ENCODE measurements at regions not wholly inside any gene's neighbourhood (a gene's known extent, or its start where the extent isn't known, plus 50 kb on each side); places are given as distances from the start of the nearest gene placed in this dataset.

- Mint-ChIP-seq H3K4me3 (ENCODE audit: low read depth) (no peak overlapping the region), H3K9me3 (ENCODE audit: low read depth) (no peaks in the 10 kb centered on the region), H3K4me1 (ENCODE audit: low read depth) (peaks cover 7% of the 10 kb centered on the region), H3K36me3 (ENCODE audit: insufficient read depth) (no peaks in the 10 kb centered on the region), H3K27me3 (peaks cover 3% of the 10 kb centered on the region), H3K27ac (no peak overlapping the region)
- TF ChIP-seq CTCF (IDR thresholded peaks at IDR 0.05; ENCODE audit: unreplicated experiment), result no peak
- no peak for DNase-seq (ENCODE audit: low spot score, unreplicated experiment)
These were observed 399.6 kb upstream of the CWC22 start for GRCh38 chr2:180406687-180407086.

GRCh38 chr2:180405520-180405919 lies 398.4 kb upstream of the CWC22 start:
- Mint-ChIP-seq H3K9me3 (ENCODE audit: low read depth) (no peaks in the 10 kb centered on the region), H3K4me1 (ENCODE audit: low read depth) (peaks cover 3% of the 10 kb centered on the region), H3K36me3 (ENCODE audit: insufficient read depth) (no peaks in the 10 kb centered on the region), H3K27me3 (peaks cover 3% of the 10 kb centered on the region), H3K4me3 (ENCODE audit: low read depth) (no peak overlapping the region), H3K27ac (no peak overlapping the region)
- no peak for DNase-seq (ENCODE audit: low spot score, unreplicated experiment)
- TF ChIP-seq CTCF (IDR thresholded peaks at IDR 0.05; ENCODE audit: unreplicated experiment), result no peak

GRCh38 chr2:180394305-180394704 lies 387.2 kb upstream of the CWC22 start:
- H3K4me1 Mint-ChIP-seq (ENCODE audit: low read depth), result no peaks in the 10 kb centered on the region
- no peak for DNase-seq (ENCODE audit: low spot score, unreplicated experiment)
- H3K27me3 Mint-ChIP-seq, result no peaks in the 10 kb centered on the region
- H3K9me3 Mint-ChIP-seq (ENCODE audit: low read depth), result peaks cover 42% of the 10 kb centered on the region
- peaks cover 3% of the 10 kb centered on the region for H3K36me3 Mint-ChIP-seq (ENCODE audit: insufficient read depth)
- no peak overlapping the region for H3K4me3 Mint-ChIP-seq (ENCODE audit: low read depth)
- no peak for TF ChIP-seq CTCF (IDR thresholded peaks at IDR 0.05; ENCODE audit: unreplicated experiment)
- no peak overlapping the region for H3K27ac Mint-ChIP-seq

- Mint-ChIP-seq H3K9me3 (ENCODE audit: low read depth) (peaks cover 11% of the 10 kb centered on the region), H3K4me1 (ENCODE audit: low read depth) (peaks cover 1% of the 10 kb centered on the region), H3K27ac (no peak overlapping the region), H3K4me3 (ENCODE audit: low read depth) (no peak overlapping the region), H3K27me3 (no peaks in the 10 kb centered on the region), H3K36me3 (ENCODE audit: insufficient read depth) (no peaks in the 10 kb centered on the region)
- TF ChIP-seq CTCF (IDR thresholded peaks at IDR 0.05; ENCODE audit: unreplicated experiment), result no peak
- no peak for DNase-seq (ENCODE audit: low spot score, unreplicated experiment)
These were observed 378.6 kb upstream of the CWC22 start for GRCh38 chr2:180385601-180386201.

- TF ChIP-seq CTCF (IDR thresholded peaks at IDR 0.05; ENCODE audit: unreplicated experiment), result no peak
- H3K27ac Mint-ChIP-seq, result no peak overlapping the region
- DNase-seq (ENCODE audit: low spot score, unreplicated experiment), result no peak
- peaks cover 5% of the 10 kb centered on the region for H3K4me1 Mint-ChIP-seq (ENCODE audit: low read depth)
- H3K27me3 Mint-ChIP-seq, result peaks cover 9% of the 10 kb centered on the region
- no peak overlapping the region for H3K4me3 Mint-ChIP-seq (ENCODE audit: low read depth)
- H3K36me3 Mint-ChIP-seq (ENCODE audit: insufficient read depth), result no peaks in the 10 kb centered on the region
- no peaks in the 10 kb centered on the region for H3K9me3 Mint-ChIP-seq (ENCODE audit: low read depth)
These were observed 369.0 kb upstream of the CWC22 start for GRCh38 chr2:180376066-180376465.

Data from progenitor cell of endocrine pancreas (in vitro differentiated cells).